GM23338 (cell line): ENCODE measurements at regions not wholly inside any gene's neighbourhood (a gene's known extent, or its start where the extent isn't known, plus 50 kb on each side); places are given as distances from the start of the nearest gene placed in this dataset.

Experiments
- CREB1 ChIP-seq: fragments of 250-450 bp; sonication (Bioruptor Pico); IDR thresholded peaks from 2 replicates; pipeline ENCODE4 v1.5.0; 2020; ENCODE audit warnings: low read depth, mild to moderate bottlenecking, moderate library complexity
- EZH2 ChIP-seq: fragments of 200-600 bp; sonication (generic); IDR thresholded peaks from one replicate; pipeline ENCODE4 v1.8.0; 2017; ENCODE audit warnings: antibody characterized with exemption, mild to moderate bottlenecking, low read depth; ENCODE audit not compliant: unreplicated experiment
- EZH2phosphoT487 ChIP-seq: fragments of 200-600 bp; sonication (generic); IDR thresholded peaks from one replicate; pipeline ENCODE4 v1.8.1; 2018; ENCODE audit warnings: antibody characterized with exemption; ENCODE audit not compliant: unreplicated experiment
- JUNB ChIP-seq: IDR thresholded peaks from one replicate; pipeline ENCODE4 v1.6.1; 2016; ENCODE audit warnings: antibody characterized with exemption; ENCODE audit not compliant: unreplicated experiment
- NANOG ChIP-seq: IDR thresholded peaks from 2 replicates; pipeline ENCODE4 v1.6.1; 2016; ENCODE audit warnings: antibody characterized with exemption, borderline replicate concordance
- POLR2AphosphoS5 ChIP-seq: IDR thresholded peaks from 2 replicates; pipeline ENCODE4 v1.6.1; 2016; ENCODE audit warnings: antibody characterized with exemption, low read depth
- REST ChIP-seq: IDR thresholded peaks from one replicate; pipeline ENCODE4 v1.6.1; 2018; ENCODE audit warnings: antibody characterized with exemption; ENCODE audit not compliant: unreplicated experiment
- STAT1 ChIP-seq: IDR thresholded peaks from one replicate; pipeline ENCODE4 v1.6.1; 2016; ENCODE audit warnings: antibody characterized with exemption; ENCODE audit not compliant: unreplicated experiment
- ZNF114 ChIP-seq: fragments of 250-450 bp; sonication (Bioruptor Pico); IDR thresholded peaks from 2 replicates; pipeline ENCODE4 v1.5.0; 2020; ENCODE audit warnings: mild to moderate bottlenecking, moderate library complexity
- ZNF331 ChIP-seq: fragments of 250-450 bp; sonication (Bioruptor Pico); IDR thresholded peaks from 2 replicates; pipeline ENCODE4 v1.5.0; 2020; ENCODE audit warnings: low read depth, mild to moderate bottlenecking, moderate library complexity
- TF ChIP-seq, protein P1 (sequence below), 2 experiments: fragments of 200-600 bp in 1 of 2; sonication (generic) in 1 of 2; conservative IDR thresholded peaks; 2 replicates each; pipeline versions ENCODE4 v1.5.1 to v1.6.1; 2016 to 2017; ENCODE audit warnings: antibody characterized with exemption in 2 of 2, low read depth in 2 of 2, mild to moderate bottlenecking in 2 of 2, moderate library complexity in 1 of 2
- TF ChIP-seq, protein P2 (sequence below): IDR thresholded peaks from 2 replicates; pipeline ENCODE4 v1.6.1; 2016; ENCODE audit warnings: antibody characterized with exemption

DNA sequence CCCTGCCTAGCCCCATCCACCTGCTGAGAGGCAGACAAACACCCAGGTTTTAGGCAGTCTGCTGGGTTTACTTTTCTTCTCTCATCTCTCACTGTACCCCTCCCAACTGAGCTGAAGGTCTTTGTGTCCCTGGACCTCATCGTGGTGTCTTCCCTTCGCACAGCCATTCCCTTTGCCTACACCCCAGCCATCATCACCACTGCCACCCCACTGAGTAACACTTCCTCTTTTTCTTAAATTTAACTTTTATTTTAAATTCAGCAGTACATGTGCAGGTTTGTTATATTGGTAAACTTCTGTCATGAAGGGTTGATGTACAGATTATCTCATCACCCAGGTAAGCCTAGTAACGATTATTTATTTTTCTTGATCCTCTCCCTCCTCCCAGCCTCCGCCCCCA is 188.3 kb upstream of the MON1B start:
- TF ChIP-seq POLR2AphosphoS5 (no peak), REST (no peak), EZH2phosphoT487 (no peak), EZH2 (no peak), ZNF331 (CRISPR knock-in tag) (no peak), CREB1 (CRISPR knock-in tag) (no peak), JUNB (no peak), ZNF114 (no peak), NANOG (no peak), STAT1 (no peak)
- TF ChIP-seq, protein P1, sequence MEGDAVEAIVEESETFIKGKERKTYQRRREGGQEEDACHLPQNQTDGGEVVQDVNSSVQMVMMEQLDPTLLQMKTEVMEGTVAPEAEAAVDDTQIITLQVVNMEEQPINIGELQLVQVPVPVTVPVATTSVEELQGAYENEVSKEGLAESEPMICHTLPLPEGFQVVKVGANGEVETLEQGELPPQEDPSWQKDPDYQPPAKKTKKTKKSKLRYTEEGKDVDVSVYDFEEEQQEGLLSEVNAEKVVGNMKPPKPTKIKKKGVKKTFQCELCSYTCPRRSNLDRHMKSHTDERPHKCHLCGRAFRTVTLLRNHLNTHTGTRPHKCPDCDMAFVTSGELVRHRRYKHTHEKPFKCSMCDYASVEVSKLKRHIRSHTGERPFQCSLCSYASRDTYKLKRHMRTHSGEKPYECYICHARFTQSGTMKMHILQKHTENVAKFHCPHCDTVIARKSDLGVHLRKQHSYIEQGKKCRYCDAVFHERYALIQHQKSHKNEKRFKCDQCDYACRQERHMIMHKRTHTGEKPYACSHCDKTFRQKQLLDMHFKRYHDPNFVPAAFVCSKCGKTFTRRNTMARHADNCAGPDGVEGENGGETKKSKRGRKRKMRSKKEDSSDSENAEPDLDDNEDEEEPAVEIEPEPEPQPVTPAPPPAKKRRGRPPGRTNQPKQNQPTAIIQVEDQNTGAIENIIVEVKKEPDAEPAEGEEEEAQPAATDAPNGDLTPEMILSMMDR (conservative IDR thresholded peaks at IDR 0.05; ENCODE audit: low read depth in 2 of 2), result no peak
- TF ChIP-seq, protein P2, sequence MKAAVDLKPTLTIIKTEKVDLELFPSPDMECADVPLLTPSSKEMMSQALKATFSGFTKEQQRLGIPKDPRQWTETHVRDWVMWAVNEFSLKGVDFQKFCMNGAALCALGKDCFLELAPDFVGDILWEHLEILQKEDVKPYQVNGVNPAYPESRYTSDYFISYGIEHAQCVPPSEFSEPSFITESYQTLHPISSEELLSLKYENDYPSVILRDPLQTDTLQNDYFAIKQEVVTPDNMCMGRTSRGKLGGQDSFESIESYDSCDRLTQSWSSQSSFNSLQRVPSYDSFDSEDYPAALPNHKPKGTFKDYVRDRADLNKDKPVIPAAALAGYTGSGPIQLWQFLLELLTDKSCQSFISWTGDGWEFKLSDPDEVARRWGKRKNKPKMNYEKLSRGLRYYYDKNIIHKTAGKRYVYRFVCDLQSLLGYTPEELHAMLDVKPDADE, result no peak
